GM19035 (cell line): ENCODE measurements at regions not wholly inside any gene's neighbourhood (a gene's known extent, or its start where the extent isn't known, plus 50 kb on each side); places are given as distances from the start of the nearest gene placed in this dataset.

Experiments used
- ATAC-seq: cut with Tn5 transposase; IDR thresholded peaks from one replicate; pipeline ENCODE4 v1.9.1; 2021; ENCODE audit not compliant: unreplicated experiment

DNA sequence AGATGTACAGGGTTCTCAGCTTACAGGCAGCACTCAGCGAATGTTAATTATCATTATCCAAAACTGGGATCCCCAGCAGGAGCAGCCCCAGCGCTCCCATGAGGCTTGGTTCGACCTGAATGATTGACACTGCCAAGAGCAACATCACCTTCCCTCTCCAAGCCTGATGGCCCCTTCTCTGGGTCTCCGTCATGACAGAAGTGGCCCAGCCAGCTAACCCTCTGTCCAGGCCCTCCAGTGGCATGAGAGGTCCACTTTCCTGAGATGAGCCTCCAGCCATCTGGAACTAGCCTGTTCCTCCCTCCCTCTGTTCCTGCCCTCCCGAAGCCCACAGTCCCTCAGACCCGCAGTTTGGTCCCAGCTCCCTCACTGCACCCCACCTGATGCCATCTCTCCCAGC lies 97.0 kb upstream of the RAB6C start:
- no peak for ATAC-seq

DNA sequence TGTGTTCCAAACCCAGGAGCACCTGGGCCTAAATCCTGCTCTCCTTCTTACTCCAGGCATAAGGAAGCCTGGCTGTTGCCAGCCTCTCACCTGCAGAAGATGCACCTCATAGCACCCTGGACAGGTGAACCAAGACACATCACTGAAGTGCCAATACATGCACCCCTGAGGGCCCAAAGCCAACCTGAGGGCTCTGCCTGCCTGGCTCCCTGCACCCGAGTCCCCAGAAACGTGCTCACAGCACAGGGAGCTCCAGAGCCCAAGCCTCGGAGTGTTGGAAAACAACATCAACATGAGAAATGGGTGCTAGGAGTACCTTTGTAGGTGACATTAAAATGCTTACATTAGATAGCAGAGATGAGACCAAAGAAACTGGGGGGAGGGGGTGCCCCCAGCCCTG lies 96.3 kb upstream of the RAB6C start:
- ATAC-seq = no peak

DNA sequence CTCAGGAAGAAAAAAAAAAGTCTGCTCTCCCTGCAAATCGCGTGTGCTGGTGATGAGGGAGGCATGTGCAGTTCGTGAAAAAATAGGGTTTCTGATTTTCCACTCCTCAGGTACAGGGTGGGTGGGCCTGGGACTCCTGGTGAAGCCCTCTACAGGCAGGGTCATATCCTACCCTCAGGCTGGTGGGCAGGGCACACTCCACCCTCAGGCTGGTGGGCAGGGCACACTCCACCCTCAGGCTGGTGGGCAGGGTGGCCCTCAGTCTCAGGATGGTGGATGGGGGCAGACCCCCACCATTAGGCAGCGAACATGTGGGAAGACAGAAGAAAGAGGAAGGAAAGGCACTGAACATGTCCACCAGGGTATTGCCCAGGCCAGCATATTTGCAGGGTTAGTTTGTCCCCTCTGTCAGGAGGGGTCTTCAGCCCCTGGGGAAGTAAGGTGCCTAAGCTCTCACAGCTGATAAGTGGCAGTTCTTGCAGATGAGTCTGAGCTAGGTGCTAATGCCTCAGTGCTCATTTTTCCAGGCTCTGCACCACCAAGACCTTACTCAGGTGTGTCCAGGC lies 95.2 kb upstream of the RAB6C start:
- no peak for ATAC-seq

DNA sequence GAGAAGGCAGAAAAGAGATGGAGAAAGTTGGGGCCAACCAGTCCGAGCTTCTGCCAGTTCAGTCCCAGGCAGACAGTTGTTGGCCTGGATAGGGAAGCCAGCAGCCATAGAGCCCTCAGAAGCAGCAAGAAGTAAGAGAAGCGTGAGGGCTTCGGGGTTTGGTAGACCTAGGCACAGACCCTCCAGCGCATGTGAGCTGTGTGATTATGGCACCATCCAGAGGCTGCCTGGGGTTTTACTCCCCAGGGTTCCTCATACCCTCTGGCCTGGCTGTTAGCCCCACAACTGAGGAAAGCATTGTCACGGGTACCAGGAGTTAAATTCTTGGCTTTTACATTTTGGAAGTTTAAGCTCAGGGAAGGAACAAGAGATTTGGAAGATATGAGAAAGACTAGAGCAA lies 93.7 kb upstream of the RAB6C start:
- no peak for ATAC-seq

DNA sequence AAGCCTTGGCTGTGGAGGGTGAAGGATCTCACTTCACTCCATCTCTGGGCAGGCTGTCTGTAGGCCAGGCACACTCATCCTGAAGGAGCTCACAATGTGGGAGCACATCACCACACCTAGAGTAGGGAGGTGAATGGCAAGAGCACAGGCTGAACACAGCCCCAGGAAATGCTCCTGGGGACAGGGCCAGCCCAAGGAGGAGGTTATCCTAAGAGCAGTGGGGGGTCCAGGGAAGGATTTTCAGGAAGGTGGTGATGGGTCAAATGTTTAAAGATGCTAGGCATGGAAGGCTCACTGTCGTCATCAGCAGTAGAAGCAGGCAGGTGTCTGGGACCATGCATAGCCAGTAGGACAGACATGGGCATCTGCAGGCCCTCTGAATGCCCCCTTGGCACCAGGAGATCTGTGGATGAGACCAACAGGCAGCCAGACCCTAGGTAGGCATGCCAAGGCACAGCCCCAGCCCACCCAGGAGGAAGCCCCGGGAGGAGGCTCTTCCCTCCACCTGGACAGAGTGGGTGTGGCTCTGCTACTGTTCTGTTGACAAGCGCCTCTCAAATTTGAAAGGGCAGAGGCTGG lies 91.7 kb upstream of the RAB6C start:
- ATAC-seq = no peak

DNA sequence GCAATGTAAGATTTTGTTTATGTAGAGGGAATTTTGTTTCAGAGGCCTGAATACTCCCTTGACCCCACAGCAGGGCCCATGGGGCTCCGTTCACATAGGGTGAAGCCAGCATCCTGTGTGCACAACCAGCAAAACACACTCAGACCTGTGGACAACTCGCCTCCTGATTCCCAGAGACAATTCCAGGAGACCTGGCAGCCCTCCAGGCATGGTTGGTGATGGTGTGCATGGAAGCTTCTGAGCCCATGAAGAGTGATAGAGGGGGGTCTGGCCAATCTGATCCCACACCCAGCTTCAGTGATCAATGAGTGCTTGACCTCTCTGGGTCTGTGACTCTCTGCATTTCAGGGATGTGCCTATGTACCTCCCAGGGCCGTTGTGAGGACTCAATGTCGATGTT lies 91.0 kb upstream of the RAB6C start:
- ATAC-seq = no peak

DNA sequence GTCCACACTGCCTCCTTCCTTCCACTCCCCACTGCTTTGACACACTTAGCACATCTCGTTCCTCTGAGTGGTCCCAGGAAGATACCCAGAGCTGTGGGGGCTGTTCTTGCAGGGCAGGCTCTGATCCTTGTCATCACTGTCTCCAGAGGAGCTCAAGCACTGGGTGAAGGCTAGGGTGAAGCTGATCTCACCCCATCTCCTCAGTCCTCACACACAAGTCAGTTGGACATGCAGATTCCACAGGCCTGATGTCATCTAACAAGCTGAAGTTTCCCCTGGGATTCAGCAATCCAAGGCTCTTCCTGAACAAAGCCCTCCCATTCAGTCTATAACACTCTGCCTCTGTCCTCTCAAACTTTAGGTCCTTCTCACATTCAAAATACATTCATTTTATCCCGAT lies 90.6 kb upstream of the RAB6C start:
- no peak for ATAC-seq

DNA sequence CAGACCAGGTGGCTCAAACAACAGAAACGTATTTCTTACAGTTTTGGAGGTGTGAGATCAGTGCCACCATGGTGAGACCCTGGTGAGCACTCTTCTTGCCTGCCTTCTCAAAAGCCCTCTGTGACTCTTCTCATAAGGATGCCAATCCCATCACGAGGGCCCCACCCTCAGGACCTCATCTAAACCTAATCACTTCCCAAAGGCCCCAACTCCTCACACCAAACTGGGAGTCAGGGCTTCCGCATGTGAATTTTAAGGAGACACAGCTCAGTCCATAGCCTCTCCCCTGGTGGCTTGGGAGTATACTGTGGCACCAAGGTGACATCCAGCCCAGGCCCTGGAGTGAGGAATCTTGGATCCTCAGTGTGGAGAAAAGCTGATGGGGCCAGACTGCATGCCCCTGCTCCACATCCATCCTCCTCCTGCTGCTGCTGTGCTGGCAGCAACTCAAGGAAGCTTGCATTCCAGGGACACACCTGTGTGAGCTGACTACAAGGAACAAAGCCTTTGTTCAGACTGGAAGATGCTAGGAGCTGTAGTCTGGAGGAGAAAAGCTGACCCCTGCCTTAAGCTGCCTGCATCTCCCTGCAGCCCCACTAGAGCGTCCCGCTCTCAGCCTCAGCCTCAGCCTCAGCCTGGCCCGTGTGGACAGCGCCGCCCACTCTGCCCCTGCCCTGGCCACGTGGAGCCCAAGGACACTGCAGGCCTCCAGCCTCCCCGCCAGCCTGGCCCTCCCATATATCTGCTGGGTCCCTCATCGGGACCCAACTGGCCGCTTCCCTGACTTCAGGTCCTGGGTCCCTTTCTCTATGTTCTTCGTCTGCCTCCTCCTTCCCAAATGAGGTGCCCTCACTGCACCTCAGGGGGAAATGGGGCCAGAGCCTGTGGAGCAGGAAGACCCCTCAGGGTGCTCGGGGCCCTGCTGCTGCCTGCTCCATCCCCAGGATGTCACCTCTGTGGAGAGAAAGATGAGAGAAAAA lies 87.8 kb upstream of the RAB6C start:
- ATAC-seq = no peak

DNA sequence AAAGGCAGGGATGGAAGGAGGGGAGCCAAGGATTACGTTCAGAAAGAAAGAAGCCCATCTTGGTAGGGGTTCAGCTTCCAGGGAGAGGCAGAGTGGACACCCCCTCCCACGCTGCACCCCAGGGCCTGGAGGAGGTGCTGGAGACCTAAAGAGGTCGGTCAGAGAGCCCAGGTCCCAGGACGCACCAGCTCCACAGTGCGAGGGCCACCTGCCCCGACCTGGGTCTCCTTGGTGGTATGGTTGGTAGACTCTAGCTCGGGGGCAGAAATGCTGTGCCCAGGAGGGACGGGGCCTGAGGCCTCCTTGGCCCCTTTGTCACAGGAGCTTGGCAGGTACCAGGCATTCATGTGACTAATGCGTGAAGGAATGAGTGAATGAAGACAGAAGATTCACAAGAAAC lies 87.1 kb upstream of the RAB6C start:
- no peak for ATAC-seq

DNA sequence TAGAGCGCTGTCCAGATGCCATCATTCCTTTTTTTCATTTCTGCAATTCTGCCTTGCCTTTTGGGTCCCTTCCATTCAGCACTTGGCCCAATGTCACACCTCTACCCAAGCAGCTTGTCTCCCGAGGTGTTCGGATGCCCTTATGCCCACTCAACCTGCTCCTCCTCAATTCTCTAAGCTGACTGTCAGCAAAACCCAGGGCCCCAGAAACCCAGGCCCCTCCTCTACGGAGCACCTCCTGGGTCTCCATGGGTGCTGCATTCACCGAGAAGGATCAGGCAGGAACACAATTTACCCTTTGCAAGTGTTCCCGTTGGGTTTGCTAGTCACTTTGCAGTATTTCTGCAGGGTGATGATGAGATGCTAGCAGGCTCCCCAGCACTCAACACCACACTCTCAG lies 86.7 kb upstream of the RAB6C start:
- ATAC-seq = no peak

DNA sequence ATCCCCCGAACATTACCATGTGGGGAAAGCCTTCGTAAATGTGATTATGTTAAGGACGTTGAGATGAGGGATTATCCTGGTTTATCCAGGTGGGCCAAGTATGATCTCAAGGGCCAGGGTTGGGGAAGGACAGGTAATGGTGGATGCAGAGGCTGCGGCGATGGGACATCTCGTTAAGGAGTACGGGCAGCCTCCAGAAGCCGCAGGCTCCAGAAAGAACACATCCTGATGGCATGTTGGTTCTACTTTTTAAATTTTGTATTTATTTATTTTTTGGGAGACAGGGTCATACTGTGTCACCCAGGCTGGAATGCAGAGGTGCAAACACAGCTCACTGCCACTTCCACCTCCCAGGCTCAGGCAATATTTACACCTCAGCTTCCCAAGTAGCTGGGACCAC lies 86.2 kb upstream of the RAB6C start:
- no peak for ATAC-seq

DNA sequence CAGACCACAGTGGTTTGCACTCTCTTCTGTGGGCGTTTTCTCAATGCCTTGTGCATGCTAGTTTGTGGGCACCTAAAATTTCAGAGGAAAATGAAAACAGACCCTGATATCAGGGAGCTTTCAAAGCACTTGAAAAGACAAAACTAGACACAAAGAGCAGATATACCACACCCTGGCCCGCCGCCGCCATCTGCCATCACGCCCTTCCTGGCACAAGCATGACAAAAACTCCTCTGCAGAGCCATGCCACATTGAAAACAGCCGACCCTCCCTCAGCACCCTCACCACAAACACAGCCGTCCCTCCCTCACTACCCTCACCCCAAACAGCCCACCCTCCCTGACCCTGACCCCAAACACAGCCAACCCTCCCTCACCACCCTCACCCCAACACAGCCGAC lies 84.8 kb upstream of the RAB6C start:
- ATAC-seq = no peak

DNA sequence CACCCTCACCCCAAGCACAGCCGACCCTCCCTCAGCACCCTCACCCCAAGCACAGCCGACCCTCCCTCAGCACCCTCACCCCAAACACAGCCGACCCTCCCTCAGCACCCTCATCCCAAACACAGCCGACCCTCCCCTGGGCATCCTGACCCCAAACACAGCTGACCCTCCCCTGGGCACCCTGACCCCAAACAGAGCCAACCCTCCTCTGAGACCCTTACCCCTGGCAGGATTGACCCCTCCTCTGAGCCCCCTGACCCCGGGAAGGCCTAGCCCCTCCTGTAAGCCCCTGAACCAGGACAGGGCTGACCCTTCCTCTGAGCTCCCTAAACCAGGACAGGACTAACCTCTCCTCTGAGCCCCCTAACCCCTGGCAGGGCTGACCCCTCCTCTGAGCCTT lies 84.4 kb upstream of the RAB6C start:
- ATAC-seq = no peak

DNA sequence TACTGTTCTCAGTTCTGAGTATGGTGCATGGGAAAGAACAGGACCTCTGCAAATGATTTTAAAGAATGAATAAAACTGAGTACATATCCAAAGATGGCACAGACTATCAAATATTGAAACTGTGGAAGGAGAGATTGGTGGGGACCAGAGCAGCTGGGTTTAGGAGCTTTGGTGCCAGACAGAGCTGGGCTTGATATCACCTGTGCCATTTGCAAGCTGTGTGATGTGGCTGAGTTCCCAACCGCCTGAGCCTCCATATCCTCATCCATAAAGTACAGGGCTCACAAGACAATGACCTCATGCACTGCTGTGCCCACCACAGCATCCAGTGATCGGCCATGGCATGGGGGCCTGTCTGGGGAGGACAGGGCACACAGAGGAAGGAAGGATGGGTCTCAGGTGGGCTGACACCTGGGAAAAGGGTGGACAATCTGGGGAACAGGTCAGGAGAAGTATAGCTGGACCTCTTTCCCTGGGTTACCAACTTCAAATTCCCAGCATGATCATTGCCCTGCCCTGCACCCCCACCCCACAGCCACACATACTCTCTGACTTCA lies 83.9 kb upstream of the RAB6C start:
- ATAC-seq = no peak

DNA sequence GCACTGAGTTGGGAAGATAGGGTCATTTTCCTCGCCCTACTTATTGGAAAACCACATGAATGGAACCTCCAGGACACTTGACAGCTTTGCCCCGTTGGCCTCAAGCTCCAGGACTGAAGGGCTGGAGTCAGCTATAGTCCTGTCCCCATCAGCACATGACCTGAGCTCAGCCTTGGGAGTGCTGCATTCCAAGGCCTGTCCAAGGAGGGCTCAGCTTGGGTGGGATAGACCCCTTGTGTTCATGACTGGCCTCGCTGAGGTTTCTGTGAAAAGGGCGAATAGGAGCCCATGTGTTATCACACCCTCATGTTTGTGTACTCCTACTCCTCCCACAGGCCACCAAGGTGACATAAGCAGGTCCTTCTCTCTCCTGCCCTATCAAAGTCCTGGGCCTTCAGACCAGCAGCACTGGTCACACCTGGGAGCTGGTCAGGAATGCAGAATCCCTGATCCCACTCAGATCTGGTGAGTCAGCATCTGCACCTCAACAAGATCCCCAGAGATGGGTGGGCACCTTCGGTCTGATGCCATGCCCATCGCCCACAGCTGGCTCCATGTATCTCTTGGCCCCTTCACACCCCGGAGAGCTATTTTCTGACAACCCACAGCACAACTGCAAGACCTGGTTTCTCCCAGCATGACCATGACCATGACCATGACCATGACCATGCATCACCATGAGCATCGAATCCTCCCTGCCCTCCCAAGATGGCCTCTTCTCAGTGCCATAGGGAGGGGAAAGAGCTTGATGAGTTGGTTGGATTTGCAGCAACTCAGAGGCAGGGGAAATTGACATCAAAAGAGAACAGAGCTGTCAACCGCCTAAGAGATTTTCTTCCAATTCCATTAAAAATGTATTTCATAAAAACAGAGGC lies 83.0 kb upstream of the RAB6C start:
- ATAC-seq = no peak

DNA sequence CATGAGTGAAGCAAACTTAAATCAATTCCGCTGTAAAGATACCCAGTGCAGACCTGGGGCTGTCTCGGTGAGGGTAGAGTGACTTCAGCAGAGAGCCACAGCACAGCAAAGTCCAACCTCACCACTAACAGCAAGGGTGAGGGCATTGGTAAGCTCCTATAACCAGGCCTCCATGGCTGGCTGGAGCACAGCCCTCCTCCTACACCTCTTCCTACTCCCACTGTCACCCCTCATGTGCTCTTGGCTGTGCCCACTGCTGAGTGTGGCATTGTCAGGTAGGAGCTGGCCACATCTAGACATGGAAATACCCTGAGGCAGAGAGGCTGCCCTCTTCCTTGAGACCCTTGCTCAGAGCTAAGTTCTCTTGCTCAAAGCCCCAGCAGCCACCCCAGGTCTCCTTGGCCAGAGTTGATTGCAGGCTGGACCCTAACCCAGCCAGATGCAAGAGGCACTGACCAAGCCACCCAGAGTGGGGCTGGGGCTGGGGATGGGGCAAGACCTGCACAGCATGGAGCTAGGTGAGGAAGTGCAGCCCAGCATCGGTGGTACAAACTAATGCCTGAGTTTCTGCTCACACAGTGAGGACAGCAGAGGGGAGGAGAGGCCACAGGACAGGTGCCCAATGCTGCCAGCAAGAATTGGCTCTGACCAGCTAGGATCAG lies 77.6 kb upstream of the RAB6C start:
- no peak for ATAC-seq

DNA sequence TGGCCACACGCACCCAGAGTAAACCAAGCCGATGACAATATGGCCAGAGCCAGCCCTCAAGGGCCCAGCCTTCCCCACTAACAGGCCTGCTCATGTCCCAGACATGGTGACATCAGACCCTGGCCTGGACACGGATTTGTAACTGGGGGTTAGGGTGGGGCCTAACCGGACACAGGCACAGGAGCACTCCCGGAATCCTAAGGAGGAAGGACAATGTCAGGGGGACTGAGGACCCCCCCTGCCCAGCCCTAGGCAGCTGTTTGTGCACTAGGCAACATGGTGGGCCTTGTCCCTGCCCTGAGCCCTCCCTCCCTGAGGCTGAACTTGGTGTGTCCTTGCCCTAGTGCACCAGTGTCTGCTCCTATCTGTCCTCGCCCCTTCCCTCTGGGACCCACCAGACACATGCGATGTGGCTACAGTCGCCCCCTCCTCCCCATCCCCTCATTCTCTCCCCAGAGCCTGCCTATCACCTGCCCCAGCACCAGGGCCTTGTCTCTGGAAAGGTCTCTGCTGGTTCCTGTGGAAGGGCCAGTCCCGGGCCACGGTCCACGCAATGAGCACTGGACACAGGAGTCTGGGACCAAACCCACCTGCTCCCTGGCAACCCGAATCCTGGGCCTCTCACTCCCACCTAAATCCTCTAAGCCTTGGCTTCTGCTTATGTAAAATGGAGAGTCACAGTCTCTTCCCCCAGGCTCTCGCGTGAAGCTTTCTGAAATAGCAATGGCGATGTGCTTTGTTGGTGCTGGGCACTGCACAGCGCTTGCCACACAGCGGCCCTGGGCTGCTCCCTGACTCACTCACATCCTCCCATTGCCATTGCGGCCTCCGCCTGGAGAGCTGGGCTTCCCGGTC lies 76.5 kb upstream of the RAB6C start:
- no peak for ATAC-seq

DNA sequence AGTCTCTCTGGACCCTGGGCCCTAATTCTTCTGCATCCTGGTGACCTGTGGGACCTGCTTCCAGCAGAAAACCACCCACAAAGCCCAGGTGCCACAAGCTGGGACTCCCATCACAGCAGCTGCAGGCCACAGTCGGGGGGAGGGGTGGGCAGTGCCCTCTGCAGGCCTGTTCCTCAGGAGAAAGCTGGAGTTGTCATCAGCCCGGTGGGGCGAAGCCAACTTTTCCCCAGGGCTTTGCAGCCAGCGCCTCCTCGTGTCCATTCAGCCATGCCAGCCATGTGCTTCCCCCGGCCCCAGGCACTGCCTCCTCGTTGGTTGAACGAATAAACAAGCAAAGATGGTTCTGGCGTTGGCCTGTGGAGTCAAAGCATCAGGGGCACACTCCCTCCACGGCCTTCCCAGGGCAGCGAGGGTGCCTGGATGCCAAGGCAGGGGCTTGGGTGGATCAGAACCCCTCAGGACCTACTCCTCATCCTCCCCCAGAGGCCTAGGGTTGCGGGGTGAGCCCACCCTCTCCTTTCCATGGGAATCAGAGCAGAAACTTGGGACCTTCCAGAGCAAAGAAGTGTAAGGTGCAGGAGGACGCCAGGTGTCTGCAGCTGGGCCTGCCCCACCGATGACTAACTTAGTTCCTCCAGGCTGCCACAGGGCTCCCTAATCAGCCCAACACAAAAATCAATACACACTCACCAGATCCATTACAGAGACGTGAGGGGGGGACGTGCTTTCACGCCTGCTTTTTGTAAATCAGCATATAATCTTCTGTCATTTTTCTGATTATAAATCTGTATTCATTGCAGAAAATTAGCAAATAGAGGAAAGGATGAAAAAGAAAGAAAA lies 75.7 kb upstream of the RAB6C start:
- no peak for ATAC-seq
